ENCODE measurements at regions not wholly inside any gene's neighbourhood (a gene's known extent, or its start where the extent isn't known, plus 50 kb on each side); places are given as distances from the start of the nearest gene placed in this dataset.

DNA sequence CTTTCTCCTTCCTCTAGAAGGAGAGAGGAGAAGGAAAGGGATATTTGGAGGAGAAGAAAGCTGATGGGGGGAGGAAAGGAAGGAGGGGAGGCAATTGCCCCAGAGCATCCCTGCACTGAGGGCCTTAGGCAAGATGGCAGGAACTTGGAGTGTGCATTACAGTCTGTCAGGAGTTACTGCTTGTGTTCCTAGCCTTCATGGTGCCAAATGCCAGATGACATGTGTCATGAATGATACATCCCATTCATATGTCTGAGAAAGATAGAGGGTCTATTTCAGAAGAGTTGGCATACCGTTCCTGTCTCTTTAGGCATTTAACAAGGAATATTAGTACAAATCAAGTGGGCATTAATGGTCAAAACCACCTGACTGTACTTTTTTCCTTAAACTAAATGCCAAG lies 232.1 kb upstream of the NT5C1B start:
- ATAC-seq: no peak
- Histone ChIP-seq H3K36me3 (no peaks in the 10 kb centered on the region), H3K27ac (no peak overlapping the region), H3K4me3 (no peak overlapping the region), H3K27me3 (no peaks in the 10 kb centered on the region), H3K4me1 (no peaks in the 10 kb centered on the region), H3K9me3 (no peaks in the 10 kb centered on the region)
- DNase-seq: no peak
- TF ChIP-seq, protein P1, sequence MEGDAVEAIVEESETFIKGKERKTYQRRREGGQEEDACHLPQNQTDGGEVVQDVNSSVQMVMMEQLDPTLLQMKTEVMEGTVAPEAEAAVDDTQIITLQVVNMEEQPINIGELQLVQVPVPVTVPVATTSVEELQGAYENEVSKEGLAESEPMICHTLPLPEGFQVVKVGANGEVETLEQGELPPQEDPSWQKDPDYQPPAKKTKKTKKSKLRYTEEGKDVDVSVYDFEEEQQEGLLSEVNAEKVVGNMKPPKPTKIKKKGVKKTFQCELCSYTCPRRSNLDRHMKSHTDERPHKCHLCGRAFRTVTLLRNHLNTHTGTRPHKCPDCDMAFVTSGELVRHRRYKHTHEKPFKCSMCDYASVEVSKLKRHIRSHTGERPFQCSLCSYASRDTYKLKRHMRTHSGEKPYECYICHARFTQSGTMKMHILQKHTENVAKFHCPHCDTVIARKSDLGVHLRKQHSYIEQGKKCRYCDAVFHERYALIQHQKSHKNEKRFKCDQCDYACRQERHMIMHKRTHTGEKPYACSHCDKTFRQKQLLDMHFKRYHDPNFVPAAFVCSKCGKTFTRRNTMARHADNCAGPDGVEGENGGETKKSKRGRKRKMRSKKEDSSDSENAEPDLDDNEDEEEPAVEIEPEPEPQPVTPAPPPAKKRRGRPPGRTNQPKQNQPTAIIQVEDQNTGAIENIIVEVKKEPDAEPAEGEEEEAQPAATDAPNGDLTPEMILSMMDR (IDR thresholded peaks at IDR 0.05): no peak
- intact Hi-C loops (cut with DNase I): no loop called here

DNA sequence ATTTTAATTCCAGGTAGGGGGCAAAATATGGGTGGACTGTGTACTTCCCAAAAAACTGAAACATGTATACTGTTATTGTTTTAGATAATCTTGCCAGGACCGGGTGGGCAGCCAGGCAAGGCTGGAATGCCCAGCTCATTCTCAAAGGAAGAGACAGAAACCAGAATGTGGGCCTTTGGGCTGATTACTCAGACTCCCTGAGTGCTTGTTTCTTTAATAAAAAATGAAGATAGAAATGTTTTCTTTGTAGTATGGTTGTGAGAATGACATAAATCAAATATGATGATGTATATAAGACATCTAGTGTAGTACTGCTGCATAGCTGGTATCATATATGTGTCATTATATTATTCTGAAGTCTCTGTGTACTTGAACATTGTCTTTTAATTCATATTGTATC lies 231.6 kb upstream of the NT5C1B start:
- ATAC-seq (no peak), DNase-seq (no peak)
- Histone ChIP-seq H3K4me1 (no peaks in the 10 kb centered on the region), H3K27ac (no peak overlapping the region), H3K27me3 (no peaks in the 10 kb centered on the region), H3K9me3 (no peaks in the 10 kb centered on the region), H3K4me3 (no peak overlapping the region), H3K36me3 (no peaks in the 10 kb centered on the region)
- intact Hi-C loops (cut with DNase I): no loop called here
- TF ChIP-seq, protein P1 (IDR thresholded peaks at IDR 0.05): no peak

DNA sequence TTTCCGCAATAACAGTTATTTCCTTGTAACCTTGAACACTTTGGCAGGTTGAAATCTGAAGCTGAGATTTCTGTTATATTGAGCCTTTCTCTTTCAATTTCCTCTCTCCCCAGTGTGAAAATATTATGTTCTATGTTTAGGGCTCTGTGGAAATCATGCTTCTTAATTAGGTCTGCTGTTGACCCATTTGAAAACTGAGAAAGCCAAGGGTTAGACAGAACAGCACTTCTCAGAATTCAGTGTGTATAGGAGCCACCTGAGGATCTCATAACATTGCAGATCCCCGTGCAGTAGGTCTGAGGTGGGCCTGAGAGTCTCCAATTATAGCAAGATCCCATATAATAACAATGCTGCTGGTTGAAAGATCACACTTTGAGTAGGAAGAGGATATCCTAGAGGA lies 230.2 kb upstream of the NT5C1B start:
- TF ChIP-seq, protein P1 (IDR thresholded peaks at IDR 0.05): no peak
- no peak for DNase-seq
- H3K27ac ChIP-seq: no peak overlapping the region
- H3K4me3 ChIP-seq: no peak overlapping the region
- no peaks in the 10 kb centered on the region for H3K4me1 ChIP-seq
- intact Hi-C loops (cut with DNase I): no loop called here
- H3K27me3 ChIP-seq: no peaks in the 10 kb centered on the region
- H3K36me3 ChIP-seq: no peaks in the 10 kb centered on the region
- ATAC-seq: no peak
- no peaks in the 10 kb centered on the region for H3K9me3 ChIP-seq

DNA sequence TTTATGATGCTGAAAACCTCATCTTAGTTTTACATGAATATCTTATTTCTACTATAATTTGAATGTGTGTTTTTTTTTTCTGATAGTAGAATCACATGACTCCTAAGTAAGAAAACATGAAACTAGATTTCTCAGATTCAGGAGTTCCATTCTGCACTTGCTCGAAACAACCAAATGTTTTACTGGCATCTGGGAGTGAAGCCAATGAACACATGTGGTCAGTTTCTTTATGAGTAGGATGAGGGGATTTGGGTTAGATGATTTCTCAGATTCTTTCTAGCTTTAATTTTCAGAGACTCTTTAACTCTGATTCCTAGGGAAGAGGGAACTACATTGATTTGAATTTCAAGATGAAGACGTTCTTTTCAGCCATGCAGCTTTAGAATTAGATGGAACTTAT lies 225.0 kb upstream of the NT5C1B start:
- TF ChIP-seq, protein P1 (IDR thresholded peaks at IDR 0.05): no peak
- no peaks in the 10 kb centered on the region for H3K4me1 ChIP-seq
- no peaks in the 10 kb centered on the region for H3K36me3 ChIP-seq
- H3K4me3 ChIP-seq: no peak overlapping the region
- H3K27ac ChIP-seq: no peak overlapping the region
- DNase-seq (no peak), ATAC-seq (no peak)
- no peaks in the 10 kb centered on the region for H3K9me3 ChIP-seq
- intact Hi-C loops (cut with DNase I): no loop called here
- no peaks in the 10 kb centered on the region for H3K27me3 ChIP-seq

DNA sequence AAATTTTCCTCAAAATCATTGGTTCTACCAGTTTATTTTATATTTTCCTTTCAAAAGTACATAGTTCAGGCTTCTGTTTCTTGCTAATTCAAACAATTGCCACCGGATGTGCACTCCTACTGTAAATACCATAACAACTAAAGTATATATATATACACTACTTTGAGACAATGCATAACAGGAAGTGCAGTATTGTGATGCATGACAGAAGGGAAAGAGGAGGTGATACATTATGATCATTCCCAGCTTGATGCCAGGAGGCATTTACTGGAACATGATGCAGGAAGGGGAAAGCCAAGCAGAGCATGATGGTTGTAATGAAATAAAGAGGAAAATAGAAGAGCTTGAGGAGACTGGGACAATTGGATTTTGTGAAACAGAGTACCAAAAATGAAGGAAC lies 215.2 kb upstream of the NT5C1B start:
- TF ChIP-seq, protein P1 (IDR thresholded peaks at IDR 0.05): no peak
- no peaks in the 10 kb centered on the region for H3K27me3 ChIP-seq
- DNase-seq: no peak

More for the DNA sequence above, 215.2 kb upstream of the NT5C1B start:
- H3K9me3 ChIP-seq: no peaks in the 10 kb centered on the region
- no peak overlapping the region for H3K27ac ChIP-seq
- no peak overlapping the region for H3K4me3 ChIP-seq
- no peak for ATAC-seq
- no peaks in the 10 kb centered on the region for H3K36me3 ChIP-seq
- intact Hi-C loops (cut with DNase I): no loop called here
- H3K4me1 ChIP-seq: no peaks in the 10 kb centered on the region

All from upper lobe of right lung (tissue), 1 donor.